Muscle of leg (tissue), 3 donors: ENCODE measurements at regions not wholly inside any gene's neighbourhood (a gene's known extent, or its start where the extent isn't known, plus 50 kb on each side); places are given as distances from the start of the nearest gene placed in this dataset.

Experiments used
- DNase-seq: peaks from one replicate; pipeline ENCODE4 v3.0.0; 2013
- H3K27ac ChIP-seq: one replicate; pipeline ENCODE4 v1.5.1; 2013; ENCODE audit warnings: mild to moderate bottlenecking, low read length, control low read depth
- H3K27me3 ChIP-seq: one replicate; pipeline ENCODE4 v1.6.1; 2013; ENCODE audit warnings: low read length; ENCODE audit not compliant: control insufficient read depth, insufficient read depth
- H3K36me3 ChIP-seq: one replicate; pipeline ENCODE4 v1.6.1; 2013; ENCODE audit warnings: low read length; ENCODE audit not compliant: control insufficient read depth, insufficient read depth
- H3K4me1 ChIP-seq: one replicate; pipeline ENCODE4 v1.6.1; 2013; ENCODE audit warnings: low read length; ENCODE audit not compliant: control insufficient read depth, insufficient read depth
- H3K4me3 ChIP-seq: one replicate; pipeline ENCODE4 v1.5.1; 2013; ENCODE audit warnings: low read length, control low read depth
- H3K9me3 ChIP-seq: replicated peaks from 2 replicates; pipeline ENCODE4 v1.6.1; 2013; ENCODE audit warnings: low read depth, low read length; ENCODE audit not compliant: control insufficient read depth
- WGBS: methylation state at CpG from one replicate; pipeline ENCODE4 v1.1.5; 2013; ENCODE audit warnings: missing lambda C conversion rate; ENCODE audit not compliant: insufficient coverage; 5-methylcytosine and 5-hydroxymethylcytosine counted together

GRCh38 chr2:21468624-21469023 is 344.9 kb downstream of the TDRD15 start:
- 60% methylated on average over 1 of the region's 4 CpGs for WGBS
- H3K9me3 ChIP-seq: no peaks in the 10 kb centered on the region
- no peaks in the 10 kb centered on the region for H3K27me3 ChIP-seq
- DNase-seq: no peak
- no peak overlapping the region for H3K4me3 ChIP-seq
- no peaks in the 10 kb centered on the region for H3K36me3 ChIP-seq
- H3K27ac ChIP-seq: no peak overlapping the region
- no peaks in the 10 kb centered on the region for H3K4me1 ChIP-seq

GRCh38 chr2:21469158-21469557 is 345.4 kb downstream of the TDRD15 start:
- no peaks in the 10 kb centered on the region for H3K27me3 ChIP-seq
- H3K9me3 ChIP-seq: no peaks in the 10 kb centered on the region
- WGBS: no CpG with 5 or more reads among the region's 2 CpGs
- no peak overlapping the region for H3K4me3 ChIP-seq
- DNase-seq: no peak
- no peaks in the 10 kb centered on the region for H3K4me1 ChIP-seq
- no peak overlapping the region for H3K27ac ChIP-seq
- no peaks in the 10 kb centered on the region for H3K36me3 ChIP-seq

GRCh38 chr2:21469564-21469963 is 345.8 kb downstream of the TDRD15 start:
- no peak for DNase-seq
- no peaks in the 10 kb centered on the region for H3K27me3 ChIP-seq
- no peaks in the 10 kb centered on the region for H3K9me3 ChIP-seq
- WGBS: 77% methylated on average over 3 of the region's 4 CpGs
- H3K4me3 ChIP-seq: no peak overlapping the region
- H3K27ac ChIP-seq: no peak overlapping the region
- no peaks in the 10 kb centered on the region for H3K4me1 ChIP-seq
- no peaks in the 10 kb centered on the region for H3K36me3 ChIP-seq

GRCh38 chr2:21480162-21480561 is 356.4 kb downstream of the TDRD15 start:
- WGBS: no CpG with 5 or more reads among the region's 2 CpGs

GRCh38 chr2:21484643-21485042 is 360.9 kb downstream of the TDRD15 start:
- H3K27me3 ChIP-seq: no peaks in the 10 kb centered on the region
- no peak overlapping the region for H3K27ac ChIP-seq
- no peaks in the 10 kb centered on the region for H3K9me3 ChIP-seq
- H3K4me1 ChIP-seq: no peaks in the 10 kb centered on the region
- no peak for DNase-seq
- WGBS: 90% methylated on average over 2 of the region's 8 CpGs
- no peak overlapping the region for H3K4me3 ChIP-seq
- no peaks in the 10 kb centered on the region for H3K36me3 ChIP-seq

More at GRCh38 chr2:21480162-21480561, 356.4 kb downstream of the TDRD15 start:
- Histone ChIP-seq H3K4me1 (no peaks in the 10 kb centered on the region), H3K27me3 (no peaks in the 10 kb centered on the region), H3K27ac (no peak overlapping the region), H3K36me3 (no peaks in the 10 kb centered on the region), H3K4me3 (no peak overlapping the region), H3K9me3 (no peaks in the 10 kb centered on the region)
- DNase-seq: no peak

DNA sequence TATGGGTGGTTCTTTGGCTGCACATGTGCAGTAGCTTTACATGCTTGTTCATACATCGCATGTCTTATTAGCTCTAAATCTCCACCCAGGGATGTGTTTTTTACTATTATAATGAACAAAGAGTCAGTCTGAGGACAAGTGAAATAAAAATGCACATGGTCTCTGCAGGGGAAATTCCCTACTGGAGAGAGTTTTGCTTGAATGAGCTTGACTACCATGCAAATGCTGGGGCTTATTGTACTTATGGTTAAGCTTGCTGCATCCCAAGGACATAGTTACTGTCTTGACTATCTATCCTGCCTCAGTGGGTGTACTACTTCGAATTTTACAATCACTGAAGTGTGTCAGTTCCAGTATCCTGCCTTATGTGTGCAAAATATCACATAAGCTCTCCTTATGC is 362.7 kb downstream of the TDRD15 start:
- no peaks in the 10 kb centered on the region for H3K9me3 ChIP-seq
- no peaks in the 10 kb centered on the region for H3K4me1 ChIP-seq
- H3K4me3 ChIP-seq: no peak overlapping the region
- no peak overlapping the region for H3K27ac ChIP-seq
- no peaks in the 10 kb centered on the region for H3K27me3 ChIP-seq
- H3K36me3 ChIP-seq: no peaks in the 10 kb centered on the region
- no peak for DNase-seq
- WGBS: 78% methylated on average over 1 of the region's 2 CpGs

- WGBS: 80% methylated on average over 1 of the region's 3 CpGs
- H3K4me3 ChIP-seq: no peak overlapping the region
- H3K4me1 ChIP-seq: no peaks in the 10 kb centered on the region
- DNase-seq: no peak
- H3K36me3 ChIP-seq: no peaks in the 10 kb centered on the region
- H3K9me3 ChIP-seq: no peaks in the 10 kb centered on the region
- no peaks in the 10 kb centered on the region for H3K27me3 ChIP-seq
- H3K27ac ChIP-seq: no peak overlapping the region
These were observed 365.3 kb downstream of the TDRD15 start for GRCh38 chr2:21489080-21489479.

DNA sequence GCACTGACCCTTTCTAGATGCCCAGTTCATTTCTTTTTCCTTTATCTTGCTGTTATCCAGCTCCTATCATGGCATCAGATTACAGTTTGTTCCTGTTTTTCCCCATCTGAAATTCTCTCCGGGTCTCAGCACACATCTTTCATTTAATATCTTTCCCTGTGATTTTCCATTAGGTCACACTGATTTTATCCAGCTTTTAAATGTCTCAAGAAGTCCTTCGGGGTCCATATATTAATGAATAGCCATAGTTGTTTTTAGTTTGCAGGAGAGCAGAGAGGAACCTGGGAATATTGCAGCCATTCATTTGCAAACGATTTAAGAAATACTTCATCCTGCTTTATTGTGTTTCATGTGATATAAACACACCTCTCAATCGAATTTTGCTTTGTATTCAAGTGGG is 374.2 kb downstream of the TDRD15 start:
- peak; percentile 83 for DNase-seq
- 14% methylated on average over 1 of the region's 4 CpGs for WGBS
- H3K36me3 ChIP-seq: no peaks in the 10 kb centered on the region
- H3K9me3 ChIP-seq: no peaks in the 10 kb centered on the region
- no peak overlapping the region for H3K27ac ChIP-seq
- no peak overlapping the region for H3K4me3 ChIP-seq
- H3K27me3 ChIP-seq: no peaks in the 10 kb centered on the region
- H3K4me1 ChIP-seq: no peaks in the 10 kb centered on the region

DNA sequence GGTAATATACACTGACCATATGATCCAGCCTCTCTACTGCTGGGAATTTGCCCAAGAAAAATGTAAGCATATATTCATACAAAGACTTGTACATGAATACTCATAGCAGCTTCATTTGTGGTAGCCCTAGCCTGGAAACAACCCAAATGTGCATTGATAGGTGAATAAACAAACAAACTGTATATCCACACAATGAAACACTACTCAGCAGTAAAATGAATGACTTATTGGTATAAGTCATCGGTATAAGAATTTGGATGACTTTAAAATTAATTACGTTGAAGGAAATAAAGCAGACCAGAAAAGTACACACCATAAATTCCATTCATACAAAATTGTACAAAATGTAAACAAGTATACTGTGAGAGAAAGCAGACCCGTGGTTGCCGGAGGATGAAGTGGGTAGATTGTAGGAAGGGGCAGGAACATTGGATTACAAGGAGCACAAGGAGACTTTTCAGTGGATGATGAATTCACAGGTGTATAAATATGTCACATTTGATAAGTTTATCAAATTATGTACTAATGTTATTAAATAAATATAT is 376.7 kb downstream of the TDRD15 start:
- no peaks in the 10 kb centered on the region for H3K36me3 ChIP-seq
- H3K27me3 ChIP-seq: no peaks in the 10 kb centered on the region
- no peak overlapping the region for H3K4me3 ChIP-seq
- H3K9me3 ChIP-seq: no peaks in the 10 kb centered on the region
- H3K4me1 ChIP-seq: no peaks in the 10 kb centered on the region
- DNase-seq: no peak
- H3K27ac ChIP-seq: no peak overlapping the region
- WGBS: no CpG with 5 or more reads among the region's 4 CpGs

DNA sequence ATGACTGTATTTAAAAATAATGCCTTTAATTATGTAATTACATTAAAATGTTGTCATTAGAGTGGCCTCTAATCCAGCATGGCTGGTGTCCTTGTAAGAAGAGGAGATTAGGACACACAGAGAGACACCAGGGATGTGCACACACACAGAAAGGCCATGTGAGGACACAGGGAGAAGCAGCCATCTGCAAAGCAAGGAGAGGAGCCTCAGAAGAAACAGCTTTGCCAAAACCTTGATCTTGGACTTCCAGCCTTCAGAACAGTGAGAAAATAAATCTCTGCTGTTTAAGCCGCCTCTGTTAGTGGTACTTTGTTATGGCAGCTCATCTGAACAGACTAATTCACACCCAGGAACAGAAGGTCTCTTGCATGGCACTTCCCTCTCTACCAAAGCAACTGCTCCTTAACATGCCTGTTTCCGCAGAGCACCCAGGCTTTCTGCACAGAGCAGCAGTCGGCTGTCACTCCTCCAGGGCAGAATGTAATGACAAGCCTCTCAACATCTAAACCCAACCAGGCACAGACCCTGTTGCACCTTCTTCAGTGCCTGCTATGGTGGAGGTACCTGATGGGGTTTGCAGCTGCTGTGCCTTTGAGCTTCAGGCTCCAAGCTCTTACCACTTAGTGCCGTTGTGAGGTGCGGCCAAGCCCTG is 377.7 kb downstream of the TDRD15 start:
- H3K27ac ChIP-seq: no peak overlapping the region
- DNase-seq: peak; percentile 23

DNA sequence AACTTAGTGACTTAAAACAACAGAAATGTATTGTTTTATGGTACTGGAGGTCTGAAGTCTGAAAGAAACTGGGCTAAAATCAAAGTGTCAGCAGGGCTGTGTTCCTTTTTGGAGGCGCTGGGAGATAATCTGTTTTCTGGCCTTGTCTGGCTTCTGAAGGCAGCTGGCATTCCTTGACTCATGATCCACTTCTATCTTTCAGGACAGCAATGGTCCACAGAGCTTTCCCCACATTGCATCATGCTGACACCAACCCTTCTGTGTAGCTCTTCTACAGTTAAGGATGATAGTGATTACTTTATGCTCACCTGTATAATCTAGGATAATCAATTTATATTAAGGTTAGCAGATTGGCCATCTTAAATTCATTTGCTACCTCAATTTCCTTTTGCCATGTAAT is 392.1 kb downstream of the TDRD15 start:
- H3K36me3 ChIP-seq: no peaks in the 10 kb centered on the region
- no peaks in the 10 kb centered on the region for H3K9me3 ChIP-seq
- H3K27ac ChIP-seq: no peak overlapping the region
- no CpG with 5 or more reads among the region's 1 CpG for WGBS
- no peaks in the 10 kb centered on the region for H3K4me1 ChIP-seq
- no peaks in the 10 kb centered on the region for H3K27me3 ChIP-seq
- H3K4me3 ChIP-seq: no peak overlapping the region
- DNase-seq: no peak

More for the DNA sequence above, 377.7 kb downstream of the TDRD15 start:
- no peaks in the 10 kb centered on the region for H3K9me3 ChIP-seq
- no peaks in the 10 kb centered on the region for H3K27me3 ChIP-seq
- H3K36me3 ChIP-seq: no peaks in the 10 kb centered on the region
- no peaks in the 10 kb centered on the region for H3K4me1 ChIP-seq
- no CpG with 5 or more reads among the region's 5 CpGs for WGBS
- H3K4me3 ChIP-seq: no peak overlapping the region
